DND-41 (cell line): ENCODE measurements at regions not wholly inside any gene's neighbourhood (a gene's known extent, or its start where the extent isn't known, plus 50 kb on each side); places are given as distances from the start of the nearest gene placed in this dataset.

ENCODE experiments used
- CTCF ChIP-seq: IDR thresholded peaks from 2 replicates; pipeline ENCODE4 v1.5.1; 2012; ENCODE audit warnings: borderline replicate concordance, low read length, moderate library complexity, mild to moderate bottlenecking; ENCODE audit not compliant: poor library complexity, severe bottlenecking; ENCODE audit errors: extremely low read depth
- EZH2 ChIP-seq: IDR thresholded peaks from 3 replicates; pipeline ENCODE4 v1.6.1; 2012; ENCODE audit warnings: borderline replicate concordance, low read depth, mild to moderate bottlenecking, moderate library complexity, low read length, inconsistent platforms; ENCODE audit not compliant: severe bottlenecking

GRCh38 chr12:107903341-107904061, 129.0 kb downstream of the ASCL4 start:
- TF ChIP-seq CTCF: no peak
- TF ChIP-seq EZH2: no peak
